Skeletal muscle satellite cell (primary cell): ENCODE measurements at regions not wholly inside any gene's neighbourhood (a gene's known extent, or its start where the extent isn't known, plus 50 kb on each side); places are given as distances from the start of the nearest gene placed in this dataset.

Source experiments
- H3K27me3 ChIP-seq: 2 replicates; pipeline ENCODE4 v1.7.0; 2013; ENCODE audit warnings: low read length; ENCODE audit not compliant: control insufficient read depth, insufficient read depth
- H3K36me3 ChIP-seq: 2 replicates; pipeline ENCODE4 v1.7.0; 2013; ENCODE audit warnings: mild to moderate bottlenecking, control low read depth, low read length; ENCODE audit not compliant: insufficient read depth
- H3K4me1 ChIP-seq: 2 replicates; pipeline ENCODE4 v1.7.0; 2013; ENCODE audit warnings: low read length; ENCODE audit not compliant: control insufficient read depth, insufficient read depth
- H3K4me2 ChIP-seq: 2 replicates; pipeline ENCODE4 v1.7.0; 2013; ENCODE audit warnings: mild to moderate bottlenecking, low read length
- H3K4me3 ChIP-seq: 2 replicates; pipeline ENCODE4 v1.7.0; 2013; ENCODE audit warnings: low read length
- H3K9ac ChIP-seq: 2 replicates; pipeline ENCODE4 v1.7.0; 2013; ENCODE audit warnings: mild to moderate bottlenecking, low read depth, low read length, moderate library complexity
- H3K9me3 ChIP-seq: replicated peaks from 2 replicates; pipeline ENCODE4 v1.7.0; 2013; ENCODE audit warnings: mild to moderate bottlenecking, control low read depth, low read length

- no peaks in the 10 kb centered on the region for H3K36me3 ChIP-seq
- no peak overlapping the region for H3K4me2 ChIP-seq
- H3K4me3 ChIP-seq = no peak overlapping the region
- peaks cover 2% of the 10 kb centered on the region for H3K9me3 ChIP-seq
- no peaks in the 10 kb centered on the region for H3K27me3 ChIP-seq
- no peak overlapping the region for H3K9ac ChIP-seq
- H3K4me1 ChIP-seq = no peaks in the 10 kb centered on the region
Measured at GRCh38 chr3:5411786-5412185, 224.3 kb downstream of the EDEM1 start.

GRCh38 chr3:5423076-5423475 lies 235.6 kb downstream of the EDEM1 start:
- Histone ChIP-seq H3K36me3 (no peaks in the 10 kb centered on the region), H3K27me3 (no peaks in the 10 kb centered on the region), H3K4me3 (no peak overlapping the region), H3K9me3 (no peaks in the 10 kb centered on the region), H3K4me2 (no peak overlapping the region), H3K9ac (no peak overlapping the region), H3K4me1 (no peaks in the 10 kb centered on the region)

- H3K27me3 ChIP-seq = no peaks in the 10 kb centered on the region
- no peaks in the 10 kb centered on the region for H3K4me1 ChIP-seq
- H3K4me3 ChIP-seq = no peak overlapping the region
- no peaks in the 10 kb centered on the region for H3K9me3 ChIP-seq
- no peak overlapping the region for H3K4me2 ChIP-seq
- H3K36me3 ChIP-seq = no peaks in the 10 kb centered on the region
- H3K9ac ChIP-seq = no peak overlapping the region
Measured at GRCh38 chr3:5423523-5423922, 236.0 kb downstream of the EDEM1 start.

- H3K27me3 ChIP-seq = no peaks in the 10 kb centered on the region
- no peaks in the 10 kb centered on the region for H3K9me3 ChIP-seq
- no peaks in the 10 kb centered on the region for H3K4me1 ChIP-seq
- H3K36me3 ChIP-seq = no peaks in the 10 kb centered on the region
- H3K9ac ChIP-seq = no peak overlapping the region
- no peak overlapping the region for H3K4me2 ChIP-seq
- H3K4me3 ChIP-seq = no peak overlapping the region
Measured at GRCh38 chr3:5425371-5425770, 237.9 kb downstream of the EDEM1 start.

- Histone ChIP-seq H3K9ac (no peak overlapping the region), H3K4me3 (no peak overlapping the region), H3K36me3 (no peaks in the 10 kb centered on the region), H3K4me1 (no peaks in the 10 kb centered on the region), H3K4me2 (peak overlapping the region; percentile 54), H3K9me3 (no peaks in the 10 kb centered on the region), H3K27me3 (no peaks in the 10 kb centered on the region)
Measured at GRCh38 chr3:5426094-5426883, 238.8 kb downstream of the EDEM1 start.

- H3K36me3 ChIP-seq = no peaks in the 10 kb centered on the region
- no peaks in the 10 kb centered on the region for H3K27me3 ChIP-seq
- no peak overlapping the region for H3K9ac ChIP-seq
- H3K4me1 ChIP-seq = no peaks in the 10 kb centered on the region
- no peak overlapping the region for H3K4me3 ChIP-seq
- no peaks in the 10 kb centered on the region for H3K9me3 ChIP-seq
- H3K4me2 ChIP-seq = no peak overlapping the region
Measured at GRCh38 chr3:5427021-5427420, 239.5 kb downstream of the EDEM1 start.

- H3K4me2 ChIP-seq = no peak overlapping the region
- no peak overlapping the region for H3K9ac ChIP-seq
- no peaks in the 10 kb centered on the region for H3K36me3 ChIP-seq
- H3K9me3 ChIP-seq = no peaks in the 10 kb centered on the region
- H3K27me3 ChIP-seq = no peaks in the 10 kb centered on the region
- H3K4me1 ChIP-seq = no peaks in the 10 kb centered on the region
- no peak overlapping the region for H3K4me3 ChIP-seq
Measured at GRCh38 chr3:5427938-5428337, 240.4 kb downstream of the EDEM1 start.

GRCh38 chr3:5428607-5429516 lies 241.4 kb downstream of the EDEM1 start:
- no peaks in the 10 kb centered on the region for H3K4me1 ChIP-seq
- no peaks in the 10 kb centered on the region for H3K27me3 ChIP-seq
- no peak overlapping the region for H3K4me3 ChIP-seq
- no peak overlapping the region for H3K9ac ChIP-seq
- no peaks in the 10 kb centered on the region for H3K36me3 ChIP-seq
- no peaks in the 10 kb centered on the region for H3K9me3 ChIP-seq
- no peak overlapping the region for H3K4me2 ChIP-seq

- no peaks in the 10 kb centered on the region for H3K9me3 ChIP-seq
- H3K27me3 ChIP-seq = no peaks in the 10 kb centered on the region
- H3K4me1 ChIP-seq = no peaks in the 10 kb centered on the region
- H3K4me2 ChIP-seq = no peak overlapping the region
- no peak overlapping the region for H3K9ac ChIP-seq
- H3K4me3 ChIP-seq = no peak overlapping the region
- no peaks in the 10 kb centered on the region for H3K36me3 ChIP-seq
Measured at GRCh38 chr3:5429517-5429890, 242.0 kb downstream of the EDEM1 start.

GRCh38 chr3:5430701-5431100 lies 243.2 kb downstream of the EDEM1 start:
- no peaks in the 10 kb centered on the region for H3K36me3 ChIP-seq
- no peaks in the 10 kb centered on the region for H3K9me3 ChIP-seq
- no peak overlapping the region for H3K4me3 ChIP-seq
- H3K27me3 ChIP-seq = no peaks in the 10 kb centered on the region
- no peak overlapping the region for H3K9ac ChIP-seq
- no peak overlapping the region for H3K4me2 ChIP-seq
- H3K4me1 ChIP-seq = no peaks in the 10 kb centered on the region

GRCh38 chr3:5431146-5431545 lies 243.6 kb downstream of the EDEM1 start:
- Histone ChIP-seq H3K36me3 (no peaks in the 10 kb centered on the region), H3K4me1 (no peaks in the 10 kb centered on the region), H3K4me3 (no peak overlapping the region), H3K27me3 (no peaks in the 10 kb centered on the region), H3K9me3 (no peaks in the 10 kb centered on the region), H3K9ac (no peak overlapping the region), H3K4me2 (no peak overlapping the region)
